SU-DHL-6 (cell line): ENCODE measurements at regions not wholly inside any gene's neighbourhood (a gene's known extent, or its start where the extent isn't known, plus 50 kb on each side); places are given as distances from the start of the nearest gene placed in this dataset.

Source experiments
- CTCF ChIP-seq: fragments of 200-600 bp; sonication (generic); IDR thresholded peaks from one replicate; pipeline ENCODE4 v1.5.1; 2017; ENCODE audit warnings: antibody characterized with exemption, mild to moderate bottlenecking, low read length, moderate library complexity; ENCODE audit not compliant: insufficient read depth, poor library complexity, severe bottlenecking
- EZH2phosphoT487 ChIP-seq: fragments of 200-600 bp; sonication (generic), shearing (Covaris generic); conservative IDR thresholded peaks from 2 replicates; pipeline ENCODE4 v1.6.1; 2018; ENCODE audit warnings: mild to moderate bottlenecking, antibody characterized with exemption, low read length, moderate library complexity, mixed read lengths

- TF ChIP-seq CTCF = no peak
- TF ChIP-seq EZH2phosphoT487 = no peak
Observed at GRCh38 chr16:63061319-63061718, 1025.1 kb upstream of the CDH8 start.
